Endodermal cell (in vitro differentiated cells): ENCODE measurements at regions not wholly inside any gene's neighbourhood (a gene's known extent, or its start where the extent isn't known, plus 50 kb on each side); places are given as distances from the start of the nearest gene placed in this dataset.

ENCODE experiments used
- DNase-seq: peaks from one replicate; pipeline ENCODE4 v3.0.0-alpha.2; 2017
- H3K27ac ChIP-seq: 2 replicates; pipeline ENCODE4 v1.5.1; 2013; ENCODE audit warnings: mild to moderate bottlenecking, low read depth, low read length, moderate library complexity
- H3K27me3 ChIP-seq: 2 replicates; pipeline ENCODE4 v1.6.1; 2013; ENCODE audit warnings: mild to moderate bottlenecking, low read length, moderate library complexity; ENCODE audit not compliant: insufficient read depth, control insufficient read depth, poor library complexity, severe bottlenecking
- H3K36me3 ChIP-seq: 2 replicates; pipeline ENCODE4 v1.7.0; 2013; ENCODE audit warnings: mild to moderate bottlenecking, low read length, moderate library complexity; ENCODE audit not compliant: control insufficient read depth, insufficient read depth
- H3K4me1 ChIP-seq: one replicate; pipeline ENCODE4 v1.7.0; 2013; ENCODE audit warnings: low read length; ENCODE audit not compliant: control insufficient read depth, insufficient read depth
- H3K4me3 ChIP-seq: 2 replicates; pipeline ENCODE4 v1.5.1; 2013; ENCODE audit warnings: mild to moderate bottlenecking, low read length, moderate library complexity
- H3K9ac ChIP-seq: 2 replicates; pipeline ENCODE4 v1.6.1; 2013; ENCODE audit warnings: mild to moderate bottlenecking, low read length, moderate library complexity; ENCODE audit not compliant: poor library complexity, severe bottlenecking; ENCODE audit errors: extremely low read depth
- H3K9me3 ChIP-seq: 2 replicates; pipeline ENCODE4 v1.6.1; 2013; ENCODE audit warnings: mild to moderate bottlenecking, low read length, moderate library complexity; ENCODE audit not compliant: control insufficient read depth
- H3K27ac Mint-ChIP-seq: 2 replicates; pipeline ENCODE4 v1.8.0; 2020; ENCODE audit warnings: mixed read lengths
- H3K27me3 Mint-ChIP-seq: 2 replicates; pipeline ENCODE4 v1.8.0; 2021; ENCODE audit warnings: mild to moderate bottlenecking, mixed read lengths; ENCODE audit not compliant: insufficient read depth
- H3K36me3 Mint-ChIP-seq: 2 replicates; pipeline ENCODE4 v1.8.0; 2020; ENCODE audit warnings: low read depth, mixed read lengths
- H3K4me1 Mint-ChIP-seq: 2 replicates; pipeline ENCODE4 v1.8.0; 2020; ENCODE audit warnings: mixed read lengths
- H3K4me3 Mint-ChIP-seq: 2 replicates; pipeline ENCODE4 v1.8.0; 2020; ENCODE audit warnings: mild to moderate bottlenecking, moderate library complexity, mixed read lengths
- H3K9me3 Mint-ChIP-seq: 2 replicates; pipeline ENCODE4 v1.8.0; 2020; ENCODE audit warnings: mild to moderate bottlenecking, mixed read lengths
- WGBS, 2 experiments: methylation state at CpG; one replicate each; pipeline versions ENCODE4 v1.1.5 to v1.1.7; 2013; ENCODE audit warnings: missing lambda C conversion rate in 2 of 2, mixed read lengths in 1 of 2; ENCODE audit not compliant: insufficient coverage in 1 of 2, insufficient read length in 1 of 2; 5-methylcytosine and 5-hydroxymethylcytosine counted together
- TF ChIP-seq, protein P1 (sequence below): fragments of 200-600 bp; sonication (generic); conservative IDR thresholded peaks from 2 replicates; pipeline ENCODE4 v1.5.0; 2021; ENCODE audit warnings: antibody characterized with exemption, mild to moderate bottlenecking

DNA sequence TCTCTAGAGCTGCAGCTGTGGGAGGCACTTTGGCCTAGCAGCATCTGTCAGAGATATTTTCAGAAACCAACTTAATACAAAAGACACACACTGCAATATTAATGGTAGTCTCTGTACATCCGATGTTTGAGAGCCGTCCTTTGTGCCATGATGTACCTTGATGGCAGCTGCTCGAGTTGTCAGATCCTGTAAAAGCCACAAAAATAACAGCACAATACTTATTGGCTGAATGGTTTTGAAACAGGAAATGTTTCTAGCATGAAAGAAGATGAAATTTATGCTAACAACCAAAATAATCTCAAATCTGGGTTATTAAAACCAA lies 445.5 kb upstream of the TBL1XR1 start:
- Histone ChIP-seq H3K27me3 (no peaks in the 10 kb centered on the region), H3K4me1 (no peaks in the 10 kb centered on the region), H3K9me3 (no peaks in the 10 kb centered on the region), H3K9ac (no peak overlapping the region), H3K36me3 (no peaks in the 10 kb centered on the region), H3K27ac (no peak overlapping the region), H3K4me3 (no peak overlapping the region)
- H3K27ac Mint-ChIP-seq = no peak overlapping the region
- peaks cover 3% of the 10 kb centered on the region for H3K9me3 Mint-ChIP-seq
- no peaks in the 10 kb centered on the region for H3K36me3 Mint-ChIP-seq
- H3K4me1 Mint-ChIP-seq = no peaks in the 10 kb centered on the region
- no peaks in the 10 kb centered on the region for H3K27me3 Mint-ChIP-seq
- WGBS, 2 experiments = 89 to 93% methylated on average over 2 to 3 of the region's 3 CpGs
- H3K4me3 Mint-ChIP-seq = no peak overlapping the region
- TF ChIP-seq, protein P1, sequence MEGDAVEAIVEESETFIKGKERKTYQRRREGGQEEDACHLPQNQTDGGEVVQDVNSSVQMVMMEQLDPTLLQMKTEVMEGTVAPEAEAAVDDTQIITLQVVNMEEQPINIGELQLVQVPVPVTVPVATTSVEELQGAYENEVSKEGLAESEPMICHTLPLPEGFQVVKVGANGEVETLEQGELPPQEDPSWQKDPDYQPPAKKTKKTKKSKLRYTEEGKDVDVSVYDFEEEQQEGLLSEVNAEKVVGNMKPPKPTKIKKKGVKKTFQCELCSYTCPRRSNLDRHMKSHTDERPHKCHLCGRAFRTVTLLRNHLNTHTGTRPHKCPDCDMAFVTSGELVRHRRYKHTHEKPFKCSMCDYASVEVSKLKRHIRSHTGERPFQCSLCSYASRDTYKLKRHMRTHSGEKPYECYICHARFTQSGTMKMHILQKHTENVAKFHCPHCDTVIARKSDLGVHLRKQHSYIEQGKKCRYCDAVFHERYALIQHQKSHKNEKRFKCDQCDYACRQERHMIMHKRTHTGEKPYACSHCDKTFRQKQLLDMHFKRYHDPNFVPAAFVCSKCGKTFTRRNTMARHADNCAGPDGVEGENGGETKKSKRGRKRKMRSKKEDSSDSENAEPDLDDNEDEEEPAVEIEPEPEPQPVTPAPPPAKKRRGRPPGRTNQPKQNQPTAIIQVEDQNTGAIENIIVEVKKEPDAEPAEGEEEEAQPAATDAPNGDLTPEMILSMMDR = no peak
- no peak for DNase-seq

DNA sequence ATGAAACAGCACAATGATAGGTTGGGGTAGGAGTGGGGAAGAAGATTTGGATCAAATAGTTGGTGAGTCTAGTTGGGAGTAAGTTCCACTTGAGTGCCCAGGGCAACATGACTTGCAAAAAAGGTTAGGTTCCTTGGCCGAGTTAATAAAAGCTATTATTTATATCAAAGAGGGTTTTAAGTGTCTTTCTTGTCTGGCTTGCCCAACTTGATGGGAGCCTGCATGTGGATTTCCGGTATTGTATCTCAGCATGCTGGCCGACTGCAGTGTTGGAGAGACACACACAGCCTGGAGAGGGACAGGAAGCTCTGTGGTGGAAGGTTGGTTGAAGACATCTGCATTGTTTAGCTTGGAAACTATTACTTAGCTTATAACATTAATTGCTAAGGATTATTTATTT lies 449.5 kb upstream of the TBL1XR1 start:
- Mint-ChIP-seq H3K9me3 (no peaks in the 10 kb centered on the region), H3K4me3 (no peak overlapping the region)
- no peaks in the 10 kb centered on the region for H3K27me3 ChIP-seq

DNA sequence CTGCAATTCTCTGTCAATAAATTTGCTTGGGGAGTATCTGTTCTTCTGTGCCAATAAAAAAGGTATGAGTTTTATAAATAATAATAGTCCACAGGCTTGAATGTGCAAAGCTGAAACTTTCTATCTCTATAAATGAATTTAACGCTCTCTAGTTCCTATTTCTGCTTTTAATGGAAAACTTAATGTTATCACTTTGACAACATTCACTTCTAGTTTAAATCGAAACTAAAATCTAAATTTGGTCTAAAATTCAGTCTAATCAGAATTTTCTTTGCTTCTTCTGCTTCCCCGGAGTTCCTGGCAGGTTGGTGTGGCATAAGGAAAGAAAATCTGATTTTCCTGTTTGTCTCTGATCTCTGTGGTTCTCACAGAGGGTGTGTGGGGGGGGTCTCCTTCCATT lies 450.1 kb upstream of the TBL1XR1 start:
- Mint-ChIP-seq H3K9me3 (no peaks in the 10 kb centered on the region), H3K27ac (no peak overlapping the region), H3K36me3 (no peaks in the 10 kb centered on the region), H3K27me3 (no peaks in the 10 kb centered on the region), H3K4me1 (peaks cover 5% of the 10 kb centered on the region), H3K4me3 (no peak overlapping the region)
- H3K4me1 ChIP-seq = no peaks in the 10 kb centered on the region
- no peak overlapping the region for H3K27ac ChIP-seq
- no peaks in the 10 kb centered on the region for H3K36me3 ChIP-seq
- H3K27me3 ChIP-seq = no peaks in the 10 kb centered on the region
- no peak overlapping the region for H3K4me3 ChIP-seq
- H3K9me3 ChIP-seq = no peaks in the 10 kb centered on the region
- DNase-seq = no peak
- 90 to 92% methylated on average over 2 to 3 of the region's 3 CpGs for WGBS, 2 experiments
- no peak overlapping the region for H3K9ac ChIP-seq
- TF ChIP-seq, protein P1 = no peak

More for the DNA sequence above, 449.5 kb upstream of the TBL1XR1 start:
- DNase-seq = no peak
- no peaks in the 10 kb centered on the region for H3K36me3 Mint-ChIP-seq
- TF ChIP-seq, protein P1 = no peak
- WGBS, 2 experiments = 83 to 86% methylated on average over 1 to 3 of the region's 3 CpGs
- Histone ChIP-seq H3K4me3 (no peak overlapping the region), H3K36me3 (no peaks in the 10 kb centered on the region), H3K9ac (no peak overlapping the region), H3K27ac (no peak overlapping the region), H3K9me3 (no peaks in the 10 kb centered on the region), H3K4me1 (no peaks in the 10 kb centered on the region)
- no peaks in the 10 kb centered on the region for H3K4me1 Mint-ChIP-seq
- no peak overlapping the region for H3K27ac Mint-ChIP-seq
- H3K27me3 Mint-ChIP-seq = no peaks in the 10 kb centered on the region
